Sigmoid colon (tissue), 4 donors: ENCODE measurements at regions not wholly inside any gene's neighbourhood (a gene's known extent, or its start where the extent isn't known, plus 50 kb on each side); places are given as distances from the start of the nearest gene placed in this dataset.

Source experiments
- EP300 ChIP-seq, 4 donors: sonication (generic); formaldehyde crosslinking; IDR thresholded peaks; one replicate each; pipeline ENCODE4 v1.6.1; 2017; ENCODE audit warnings: antibody characterized with exemption in 4 of 4
- POLR2A ChIP-seq, 2 donors: fragments of 450-650 bp; IDR thresholded peaks; one replicate each; pipeline ENCODE4 v1.6.1; 2016; ENCODE audit warnings: antibody characterized with exemption in 2 of 2, mild to moderate bottlenecking in 2 of 2, moderate library complexity in 2 of 2
- POLR2AphosphoS5 ChIP-seq, 4 donors: sonication (generic); formaldehyde crosslinking; IDR thresholded peaks; one replicate each; pipeline ENCODE4 v1.6.1; 2017; ENCODE audit warnings: antibody characterized with exemption in 4 of 4
- TF ChIP-seq, protein P1 (sequence below), 4 experiments: fragments of 450-650 bp in 3 of 4; fragments of 200-600 bp in 1 of 4; IDR thresholded peaks; one replicate each; pipeline ENCODE4 v1.5.1; 2016 to 2019; ENCODE audit warnings: antibody characterized with exemption in 4 of 4, mild to moderate bottlenecking in 3 of 4, moderate library complexity in 2 of 4

DNA sequence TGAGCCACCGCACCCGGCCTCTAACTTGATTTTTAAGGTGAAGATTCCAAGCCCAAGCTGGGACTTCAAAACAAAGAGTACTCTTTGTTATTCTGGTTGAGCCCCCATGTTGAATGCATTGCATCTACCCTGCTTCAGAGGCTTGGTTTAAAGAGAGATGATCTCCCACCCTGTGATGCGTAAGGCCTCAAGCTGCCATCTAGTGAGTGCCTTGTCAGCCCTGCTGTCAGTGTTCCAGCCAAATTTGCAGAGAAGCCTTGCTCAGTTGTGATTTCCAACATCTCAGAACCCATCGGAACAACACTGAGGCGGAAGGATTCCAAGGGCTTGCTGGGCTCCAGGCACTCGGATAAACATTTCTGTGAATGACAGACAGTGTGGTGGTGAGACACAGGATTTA is 210.7 kb upstream of the RGMA start:
- TF ChIP-seq, protein P1, sequence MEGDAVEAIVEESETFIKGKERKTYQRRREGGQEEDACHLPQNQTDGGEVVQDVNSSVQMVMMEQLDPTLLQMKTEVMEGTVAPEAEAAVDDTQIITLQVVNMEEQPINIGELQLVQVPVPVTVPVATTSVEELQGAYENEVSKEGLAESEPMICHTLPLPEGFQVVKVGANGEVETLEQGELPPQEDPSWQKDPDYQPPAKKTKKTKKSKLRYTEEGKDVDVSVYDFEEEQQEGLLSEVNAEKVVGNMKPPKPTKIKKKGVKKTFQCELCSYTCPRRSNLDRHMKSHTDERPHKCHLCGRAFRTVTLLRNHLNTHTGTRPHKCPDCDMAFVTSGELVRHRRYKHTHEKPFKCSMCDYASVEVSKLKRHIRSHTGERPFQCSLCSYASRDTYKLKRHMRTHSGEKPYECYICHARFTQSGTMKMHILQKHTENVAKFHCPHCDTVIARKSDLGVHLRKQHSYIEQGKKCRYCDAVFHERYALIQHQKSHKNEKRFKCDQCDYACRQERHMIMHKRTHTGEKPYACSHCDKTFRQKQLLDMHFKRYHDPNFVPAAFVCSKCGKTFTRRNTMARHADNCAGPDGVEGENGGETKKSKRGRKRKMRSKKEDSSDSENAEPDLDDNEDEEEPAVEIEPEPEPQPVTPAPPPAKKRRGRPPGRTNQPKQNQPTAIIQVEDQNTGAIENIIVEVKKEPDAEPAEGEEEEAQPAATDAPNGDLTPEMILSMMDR (IDR thresholded peaks at IDR 0.05), result no peak
- TF ChIP-seq POLR2A (IDR thresholded peaks at IDR 0.05) (no peak), EP300 (IDR thresholded peaks at IDR 0.05) (no peak), POLR2AphosphoS5 (IDR thresholded peaks at IDR 0.05) (no peak)
